Prostate gland (tissue), 2 donors: ENCODE measurements at regions not wholly inside any gene's neighbourhood (a gene's known extent, or its start where the extent isn't known, plus 50 kb on each side); places are given as distances from the start of the nearest gene placed in this dataset.

Source experiments
- DNase-seq: peaks from one replicate; pipeline ENCODE4 v3.0.0-alpha.2; 2019; ENCODE audit warnings: low spot score
- H3K27ac ChIP-seq, 2 donors: fragments of 200-600 bp; sonication (generic); 2 replicates each; pipeline ENCODE4 v1.5.1; 2017 to 2019
- H3K27me3 ChIP-seq: fragments of 200-600 bp; sonication (generic); replicated peaks from 2 replicates; pipeline ENCODE4 v1.5.1; 2019; ENCODE audit not compliant: insufficient read depth
- H3K36me3 ChIP-seq, 2 donors: fragments of 200-600 bp; sonication (generic); 1 replicate in 1 of 2; 2 replicates in 1 of 2; pipeline versions ENCODE4 v1.5.1 to v1.8.1; 2017 to 2019
- H3K4me1 ChIP-seq: fragments of 200-600 bp; sonication (generic); replicated peaks from 2 replicates; pipeline ENCODE4 v1.5.1; 2019
- H3K4me3 ChIP-seq, 2 donors: fragments of 200-600 bp; sonication (generic); 2 replicates each; pipeline ENCODE4 v1.5.1; 2017 to 2019
- H3K9me3 ChIP-seq: fragments of 200-600 bp; sonication (generic); 2 replicates; pipeline ENCODE4 v1.5.1; 2017
- CTCF ChIP-seq, 4 experiments: fragments of 200-600 bp in 2 of 4; fragments of 450-650 bp in 2 of 4; sonication (generic) in 2 of 4; IDR thresholded peaks; 1 replicate in 3 of 4; 2 replicates in 1 of 4; pipeline ENCODE4 v1.5.1; 2016 to 2019; ENCODE audit warnings: antibody characterized with exemption in 4 of 4, mild to moderate bottlenecking in 2 of 4, moderate library complexity in 2 of 4
- POLR2A ChIP-seq: fragments of 450-650 bp; IDR thresholded peaks from one replicate; pipeline ENCODE4 v1.6.1; 2016; ENCODE audit warnings: antibody characterized with exemption, mild to moderate bottlenecking
- POLR2AphosphoS5 ChIP-seq: sonication (generic); formaldehyde crosslinking; IDR thresholded peaks from one replicate; pipeline ENCODE4 v1.6.1; 2017; ENCODE audit warnings: antibody characterized with exemption
- WGBS: methylation state at CpG from one replicate; pipeline ENCODE4 v1.1.5; 2018; 5-methylcytosine and 5-hydroxymethylcytosine counted together
- intact Hi-C: fragments of 100-400 bp; cut with DNase I; formaldehyde crosslinking; loops from one replicate; pipeline ENCODE4 v1.14.2; 2022

GRCh38 chr9:88772575-88772974 is 218.7 kb upstream of the S1PR3 start:
- TF ChIP-seq CTCF (IDR thresholded peaks at IDR 0.05) (no peak), POLR2A (no peak), POLR2AphosphoS5 (no peak)
- Histone ChIP-seq H3K4me3 (no peak overlapping the region), H3K4me1 (peaks cover 4% of the 10 kb centered on the region), H3K36me3 (no peaks in the 10 kb centered on the region), H3K9me3 (no peaks in the 10 kb centered on the region), H3K27ac (no peak overlapping the region), H3K27me3 (no peaks in the 10 kb centered on the region)
- intact Hi-C loops = no loop called here
- DNase-seq = no peak
- 65% methylated on average over 3 of the region's 3 CpGs for WGBS

- Histone ChIP-seq H3K9me3 (no peaks in the 10 kb centered on the region), H3K4me3 (no peak overlapping the region), H3K27me3 (no peaks in the 10 kb centered on the region), H3K4me1 (peaks cover 4% of the 10 kb centered on the region), H3K36me3 (no peaks in the 10 kb centered on the region), H3K27ac (no peak overlapping the region)
- intact Hi-C loops = no loop called here
- TF ChIP-seq CTCF (IDR thresholded peaks at IDR 0.05) (no peak), POLR2A (no peak), POLR2AphosphoS5 (no peak)
- WGBS = 42% methylated on average over 5 of the region's 5 CpGs
- DNase-seq = no peak
Observed at GRCh38 chr9:88773126-88773525, 218.1 kb upstream of the S1PR3 start.

GRCh38 chr9:88773627-88774244 is 217.5 kb upstream of the S1PR3 start:
- H3K9me3 ChIP-seq = no peaks in the 10 kb centered on the region
- WGBS = 73% methylated on average over 4 of the region's 4 CpGs
- intact Hi-C loops = no loop called here
- DNase-seq = no peak
- H3K4me1 ChIP-seq = peaks cover 4% of the 10 kb centered on the region
- H3K36me3 ChIP-seq = no peaks in the 10 kb centered on the region
- H3K4me3 ChIP-seq = no peak overlapping the region
- TF ChIP-seq CTCF (IDR thresholded peaks at IDR 0.05) = no peak
- TF ChIP-seq POLR2A = no peak
- no peak for TF ChIP-seq POLR2AphosphoS5
- H3K27ac ChIP-seq = no peak overlapping the region
- no peaks in the 10 kb centered on the region for H3K27me3 ChIP-seq

- intact Hi-C loops = no loop called here
- DNase-seq = peak; percentile 55
- no peaks in the 10 kb centered on the region for H3K9me3 ChIP-seq
- H3K27ac ChIP-seq = no peak overlapping the region
- TF ChIP-seq POLR2AphosphoS5 (peak; percentile 74), POLR2A (no peak)
- 15% methylated on average over 1 of the region's 1 CpG for WGBS
- H3K36me3 ChIP-seq = no peaks in the 10 kb centered on the region
- no peaks in the 10 kb centered on the region for H3K27me3 ChIP-seq
- no peak overlapping the region for H3K4me3 ChIP-seq
- H3K4me1 ChIP-seq = peaks cover 4% of the 10 kb centered on the region
Observed at GRCh38 chr9:88775037-88775471, 216.2 kb upstream of the S1PR3 start.

- TF ChIP-seq CTCF (IDR thresholded peaks at IDR 0.05) (no peak), POLR2A (no peak), POLR2AphosphoS5 (no peak)
- intact Hi-C loops = no loop called here
- DNase-seq = no peak
- H3K27ac ChIP-seq = no peak overlapping the region
- H3K4me1 ChIP-seq = peaks cover 4% of the 10 kb centered on the region
- H3K4me3 ChIP-seq = no peak overlapping the region
- WGBS = 90% methylated on average over 6 of the region's 6 CpGs
- H3K27me3 ChIP-seq = no peaks in the 10 kb centered on the region
- H3K36me3 ChIP-seq = no peaks in the 10 kb centered on the region
- no peaks in the 10 kb centered on the region for H3K9me3 ChIP-seq
Observed at GRCh38 chr9:88775559-88775958, 215.7 kb upstream of the S1PR3 start.
